B cell (primary cell): ENCODE measurements at regions not wholly inside any gene's neighbourhood (a gene's known extent, or its start where the extent isn't known, plus 50 kb on each side); places are given as distances from the start of the nearest gene placed in this dataset.

Experiments
- EZH2 ChIP-seq: IDR thresholded peaks from 2 replicates; pipeline ENCODE4 v1.6.1; 2012; ENCODE audit warnings: borderline replicate concordance, low read depth, mild to moderate bottlenecking, moderate library complexity, low read length; ENCODE audit not compliant: insufficient read depth, poor library complexity, severe bottlenecking
- TF ChIP-seq, protein P1 (sequence below): fragments of 200-600 bp; IDR thresholded peaks from one replicate; pipeline ENCODE4 v1.8.0; 2022; ENCODE audit warnings: antibody characterized with exemption, mild to moderate bottlenecking

DNA sequence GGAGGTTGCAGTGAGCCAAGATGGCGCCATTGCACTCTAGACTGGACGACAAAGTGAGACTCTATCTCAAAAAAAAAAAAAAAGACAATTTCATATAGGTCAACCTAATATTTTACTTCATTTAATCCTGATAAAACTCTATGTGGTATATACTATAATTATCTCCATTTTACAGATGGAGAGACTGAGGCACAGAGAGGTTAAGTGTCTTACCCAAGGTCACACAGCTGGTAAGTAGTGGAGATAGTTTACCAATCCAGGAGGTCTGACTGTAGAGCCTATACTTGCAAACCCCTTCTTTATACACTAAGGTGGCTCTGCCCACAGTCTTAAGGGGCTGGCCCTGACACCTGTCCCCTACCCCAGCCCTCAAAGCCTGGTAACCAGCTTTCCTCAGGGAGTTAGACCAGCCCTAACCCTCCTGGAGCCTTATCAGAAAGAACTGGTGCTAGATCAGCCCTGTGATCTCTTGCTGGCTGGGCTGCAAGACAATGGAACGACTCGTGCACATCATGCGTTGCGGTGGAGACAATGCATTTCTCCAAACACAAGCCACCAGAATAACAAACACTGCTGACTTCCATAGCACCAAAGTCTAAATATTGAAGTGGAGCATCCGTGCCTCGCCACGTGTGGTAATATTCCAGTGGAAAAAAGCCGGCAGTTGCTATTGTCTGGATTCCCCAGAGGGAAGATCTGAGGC, 60.0 kb upstream of the SMAD3 start:
- TF ChIP-seq, protein P1, sequence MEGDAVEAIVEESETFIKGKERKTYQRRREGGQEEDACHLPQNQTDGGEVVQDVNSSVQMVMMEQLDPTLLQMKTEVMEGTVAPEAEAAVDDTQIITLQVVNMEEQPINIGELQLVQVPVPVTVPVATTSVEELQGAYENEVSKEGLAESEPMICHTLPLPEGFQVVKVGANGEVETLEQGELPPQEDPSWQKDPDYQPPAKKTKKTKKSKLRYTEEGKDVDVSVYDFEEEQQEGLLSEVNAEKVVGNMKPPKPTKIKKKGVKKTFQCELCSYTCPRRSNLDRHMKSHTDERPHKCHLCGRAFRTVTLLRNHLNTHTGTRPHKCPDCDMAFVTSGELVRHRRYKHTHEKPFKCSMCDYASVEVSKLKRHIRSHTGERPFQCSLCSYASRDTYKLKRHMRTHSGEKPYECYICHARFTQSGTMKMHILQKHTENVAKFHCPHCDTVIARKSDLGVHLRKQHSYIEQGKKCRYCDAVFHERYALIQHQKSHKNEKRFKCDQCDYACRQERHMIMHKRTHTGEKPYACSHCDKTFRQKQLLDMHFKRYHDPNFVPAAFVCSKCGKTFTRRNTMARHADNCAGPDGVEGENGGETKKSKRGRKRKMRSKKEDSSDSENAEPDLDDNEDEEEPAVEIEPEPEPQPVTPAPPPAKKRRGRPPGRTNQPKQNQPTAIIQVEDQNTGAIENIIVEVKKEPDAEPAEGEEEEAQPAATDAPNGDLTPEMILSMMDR = no peak
- TF ChIP-seq EZH2 = no peak
